ENCODE measurements at regions not wholly inside any gene's neighbourhood (a gene's known extent, or its start where the extent isn't known, plus 50 kb on each side); places are given as distances from the start of the nearest gene placed in this dataset.
"Not testable (repeated sequence)": the region's sequence is repeated elsewhere in the genome, so short reads cannot be mapped to it uniquely, and the experiment has no call there.

DNA sequence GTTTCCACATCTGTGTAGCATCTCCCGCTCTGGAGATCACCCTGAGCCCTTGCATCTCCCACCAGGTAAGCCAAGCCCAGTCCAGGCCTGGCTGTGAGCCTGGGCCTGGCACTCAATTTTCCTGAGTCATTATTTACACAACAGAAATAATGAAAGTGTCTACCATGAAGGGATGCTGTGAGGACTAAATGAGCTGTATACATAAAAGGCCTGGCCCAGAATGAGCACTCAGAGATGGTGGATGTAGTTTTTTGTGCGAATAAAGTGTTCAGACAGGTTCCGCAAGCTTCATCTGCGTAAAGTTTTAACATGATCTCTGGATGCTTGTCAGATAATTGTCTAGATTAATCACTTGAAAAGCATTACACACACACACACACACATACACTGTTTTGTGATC lies 50.2 kb upstream of the IGFBPL1 start:
- 94% methylated on average over 4 of the region's 4 CpGs for WGBS (ENCODE audit: low lambda C conversion rate)
- in situ Hi-C loops (cut with HindIII; ENCODE audit: extremely low pct_ligation_motif_present, low pct_unique_long_range_greater_than_20kb); FAIRE-seq; H3K9me3 ChIP-seq (ENCODE audit: low read length); CTCF ChIA-PET (ENCODE audit: low intra/inter-chr PET ratio, low total read pairs); H3K4me3 ChIP-seq (replicated peaks in 1 of 3; ENCODE audit: insufficient read depth in 1 of 3, low read depth in 2 of 3, low read length in 3 of 3); H3K36me3 ChIP-seq (replicated peaks in 1 of 2; ENCODE audit: control insufficient read depth in 1 of 2, insufficient read depth in 2 of 2, low read length in 2 of 2); H2AFZ ChIP-seq (ENCODE audit: low read length); H3K27me3 ChIP-seq (ENCODE audit: control insufficient read depth in 1 of 2, insufficient read depth in 2 of 2, low read length in 2 of 2); H3K79me2 ChIP-seq (ENCODE audit: insufficient read depth, low read length); BruUV-seq (replicated peaks); intact Hi-C loops (cut with micrococcal nuclease; ENCODE audit: unreplicated experiment); H3K27ac ChIP-seq (ENCODE audit: extremely low read length, insufficient read depth, low read length); H4K20me1 ChIP-seq (ENCODE audit: insufficient read depth, low read length); H3K4me2 ChIP-seq (ENCODE audit: low read depth, low read length); H3K9ac ChIP-seq (ENCODE audit: insufficient read depth, low read depth, low read length): not testable (repeated sequence)
- DNase-seq (ENCODE audit: low spot score): peak; percentile 33
- TF ChIP-seq FOSL2 (CRISPR knock-in tag; IDR thresholded peaks at IDR 0.05): peak; percentile 71
- 0 out of 2 replicates have a peak, but pooled peaks have one; percentile 43 for TF ChIP-seq NFE2 (CRISPR knock-in tag; IDR thresholded peaks at IDR 0.05)
- TF ChIP-seq ZNF12 (CRISPR knock-in tag; IDR thresholded peaks at IDR 0.05): peak; percentile 52; the same call in 1 of the 2 replicates
- TF ChIP-seq NFE2L2 (IDR thresholded peaks at IDR 0.05; ENCODE audit: low read length): peak; percentile 29; the same call in 1 of the 2 replicates
- peak; percentile 41; the same call in 1 of the 2 replicates for TF ChIP-seq ZFY (CRISPR knock-in tag; IDR thresholded peaks at IDR 0.05)
- peaks cover 42% of the 10 kb centered on the region for H3K4me1 ChIP-seq (ENCODE audit: insufficient read depth, low read length)
- peak; percentile 60; the same call in 2 of the 3 replicates for ATAC-seq
- POLR2A ChIA-PET: interaction anchor here (0.7 kb wide), 1 partner anchor 406 kb away, joined by 3 read pairs; no protein-coding TSS in a partner anchor

Data from HepG2 (cell line).